HEK293T (cell line): ENCODE measurements at regions not wholly inside any gene's neighbourhood (a gene's known extent, or its start where the extent isn't known, plus 50 kb on each side); places are given as distances from the start of the nearest gene placed in this dataset.

Experiments used
- CTCF ChIA-PET: fragments of 350-600 bp; formaldehyde crosslinking; extraction: SDS; loops from one replicate; lab custom pipeline; 2021; ENCODE audit warnings: antibody characterized with exemption, inconsistent platforms; lab: Yijun Ruan, JAX
- POLR2A ChIA-PET: fragments of 350-600 bp; formaldehyde crosslinking; extraction: SDS; loops from one replicate; lab custom pipeline; 2020; ENCODE audit warnings: antibody characterized with exemption, inconsistent platforms; lab: Yijun Ruan, JAX
- DNase-seq: peaks from one replicate; pipeline ENCODE4 v3.0.0; 2012; ENCODE audit warnings: mixed read lengths; ENCODE audit errors: extremely low spot score
- ARNT ChIP-seq: fragments of 450-650 bp; IDR thresholded peaks from 2 replicates; pipeline ENCODE4 v1.6.1; 2017; ENCODE audit warnings: mild to moderate bottlenecking
- BHLHE40 ChIP-seq: fragments of 450-650 bp; IDR thresholded peaks from 2 replicates; pipeline ENCODE4 v1.6.1; 2016; ENCODE audit warnings: mild to moderate bottlenecking, moderate library complexity, borderline replicate concordance
- CTBP1 ChIP-seq: fragments of 450-650 bp; IDR thresholded peaks from 2 replicates; pipeline ENCODE4 v1.6.1; 2016; ENCODE audit warnings: borderline replicate concordance
- ELF4 ChIP-seq: fragments of 450-650 bp; IDR thresholded peaks from 2 replicates; pipeline ENCODE4 v1.6.1; 2017; ENCODE audit warnings: antibody characterized with exemption
- FOXA1 ChIP-seq: fragments of 450-650 bp; IDR thresholded peaks from 2 replicates; pipeline ENCODE4 v1.6.1; 2016; ENCODE audit warnings: mild to moderate bottlenecking
- FOXK2 ChIP-seq: fragments of 450-650 bp; IDR thresholded peaks from 2 replicates; pipeline ENCODE4 v1.6.1; 2016; ENCODE audit warnings: mild to moderate bottlenecking
- FOXM1 ChIP-seq: fragments of 450-650 bp; IDR thresholded peaks from 2 replicates; pipeline ENCODE4 v1.6.1; 2017; ENCODE audit warnings: mild to moderate bottlenecking, borderline replicate concordance
- HDGF ChIP-seq: fragments of 450-650 bp; IDR thresholded peaks from 2 replicates; pipeline ENCODE4 v1.6.1; 2017; ENCODE audit warnings: antibody characterized with exemption, borderline replicate concordance
- L3MBTL2 ChIP-seq: fragments of 450-650 bp; conservative IDR thresholded peaks from 2 replicates; pipeline ENCODE4 v1.6.1; 2016; ENCODE audit warnings: mild to moderate bottlenecking
- LEF1 ChIP-seq: fragments of 450-650 bp; IDR thresholded peaks from 2 replicates; pipeline ENCODE4 v1.6.1; 2017; ENCODE audit warnings: mild to moderate bottlenecking, borderline replicate concordance
- NFRKB ChIP-seq: fragments of 450-650 bp; IDR thresholded peaks from 2 replicates; pipeline ENCODE4 v1.6.1; 2016; ENCODE audit warnings: mild to moderate bottlenecking, moderate library complexity
- SP1 ChIP-seq: fragments of 450-650 bp; IDR thresholded peaks from 2 replicates; pipeline ENCODE4 v1.6.1; 2017
- SUZ12 ChIP-seq: fragments of 450-650 bp; IDR thresholded peaks from 2 replicates; pipeline ENCODE4 v1.6.1; 2016; ENCODE audit warnings: mild to moderate bottlenecking
- TARDBP ChIP-seq: fragments of 450-650 bp; IDR thresholded peaks from 2 replicates; pipeline ENCODE4 v1.6.1; 2016
- ZNF384 ChIP-seq: fragments of 450-650 bp; IDR thresholded peaks from 2 replicates; pipeline ENCODE4 v1.6.1; 2016
- TF ChIP-seq, protein P1 (sequence below): fragments of 450-650 bp; IDR thresholded peaks from 2 replicates; pipeline ENCODE4 v1.6.1; 2016

DNA sequence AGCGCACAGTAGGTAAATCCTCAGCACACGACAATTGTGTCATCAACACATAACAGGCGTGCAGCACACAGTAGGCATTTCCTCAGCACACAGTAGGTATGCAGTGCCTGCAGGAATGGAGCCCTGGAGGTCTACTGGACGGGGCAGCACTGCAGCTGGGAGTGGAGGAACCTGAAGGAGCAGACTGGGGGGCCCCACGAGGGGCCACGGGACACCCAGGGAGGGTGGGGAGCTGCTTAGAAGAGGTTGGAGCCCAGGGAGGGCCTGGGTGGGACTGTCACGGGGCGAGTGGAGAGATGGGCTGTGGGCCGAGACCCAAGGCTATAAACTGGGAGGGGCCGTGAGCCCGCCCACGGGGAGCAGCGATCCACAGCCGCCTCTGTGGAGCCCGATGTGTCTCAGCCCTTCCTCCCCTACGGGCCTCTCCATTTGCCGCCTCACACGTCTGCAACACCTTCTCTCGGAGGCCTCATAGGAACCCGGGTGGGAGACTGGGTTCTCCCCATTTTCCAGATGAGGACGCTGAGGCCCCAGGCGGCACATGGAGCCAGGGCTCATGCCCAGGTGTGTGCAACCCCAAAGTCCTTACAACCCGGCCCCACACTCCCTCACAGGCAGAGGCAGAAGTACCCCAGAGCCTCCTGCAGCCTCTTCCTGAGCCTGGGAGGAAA, 101.5 kb downstream of the MICALL2 start:
- POLR2A ChIA-PET = no interaction called here
- CTCF ChIA-PET = no interaction called here
- TF ChIP-seq BHLHE40 = no peak
- no peak for TF ChIP-seq ARNT
- no peak for TF ChIP-seq NFRKB
- no peak for TF ChIP-seq FOXM1
- TF ChIP-seq FOXA1 = no peak
- TF ChIP-seq HDGF = no peak
- no peak for TF ChIP-seq SP1
- no peak for DNase-seq

DNA sequence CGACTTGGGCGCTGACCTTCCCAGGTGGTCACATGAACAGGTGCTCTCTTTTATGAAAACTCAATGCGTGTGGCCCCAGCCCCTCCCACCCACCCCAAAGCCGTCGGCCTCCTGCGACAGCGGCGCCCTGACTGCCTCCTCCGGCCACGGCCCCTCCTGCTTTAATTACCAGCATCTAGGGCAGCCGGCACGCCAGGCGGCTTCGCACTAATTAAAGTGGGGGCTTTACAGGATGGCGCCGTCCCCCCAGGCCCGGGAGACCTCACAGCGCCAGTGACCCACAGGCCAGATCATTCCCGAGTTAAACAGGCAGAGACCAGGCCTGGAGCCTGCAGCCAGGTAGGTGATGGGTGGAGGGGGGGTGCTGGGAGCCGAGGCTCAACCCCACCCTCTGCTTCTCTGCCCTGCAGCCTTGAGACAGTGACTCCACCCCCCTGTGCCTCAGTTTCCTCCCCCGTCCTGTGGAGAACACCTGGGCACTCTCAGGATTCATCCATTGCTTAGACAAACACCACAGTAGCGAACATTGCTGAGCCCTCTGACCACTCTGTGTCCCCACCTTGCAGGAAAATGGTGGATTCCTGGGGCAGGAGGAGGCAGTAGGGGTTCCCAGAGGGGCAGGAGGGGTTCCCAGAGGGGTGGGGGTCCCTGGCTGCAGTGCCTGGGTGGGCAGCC, 100.8 kb downstream of the MICALL2 start:
- no peak for DNase-seq
- no peak for TF ChIP-seq HDGF
- no peak for TF ChIP-seq TARDBP
- no peak for TF ChIP-seq CTBP1
- TF ChIP-seq FOXK2 = no peak
- TF ChIP-seq ARNT = no peak
- TF ChIP-seq SP1 = no peak
- ChIA-PET POLR2A (no interaction called here), CTCF (no interaction called here)

DNA sequence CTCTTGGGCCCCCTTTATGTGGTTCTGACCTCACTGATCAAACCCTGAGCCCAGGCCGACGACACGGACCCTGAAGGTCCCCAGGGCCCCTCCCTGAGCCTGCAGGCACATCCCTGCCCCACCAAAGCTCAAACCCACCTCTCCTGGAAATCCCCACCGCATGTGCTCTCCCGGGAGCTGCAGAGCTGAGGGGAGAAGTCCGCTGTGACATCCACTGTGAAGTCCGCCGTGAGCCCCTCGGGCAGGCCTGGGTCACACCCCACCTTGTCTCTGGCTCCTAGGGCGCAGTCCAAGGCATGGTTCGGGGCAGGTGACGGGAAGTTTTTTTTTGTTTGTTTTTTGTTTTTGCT, 100.2 kb downstream of the MICALL2 start:
- POLR2A ChIA-PET = no interaction called here
- DNase-seq = no peak
- CTCF ChIA-PET = no interaction called here
- TF ChIP-seq SP1 = no peak
- no peak for TF ChIP-seq ELF4
- TF ChIP-seq SUZ12 = no peak
- no peak for TF ChIP-seq NFRKB
- no peak for TF ChIP-seq HDGF
- no peak for TF ChIP-seq FOXM1
- no peak for TF ChIP-seq ZNF384
- TF ChIP-seq, protein P1, sequence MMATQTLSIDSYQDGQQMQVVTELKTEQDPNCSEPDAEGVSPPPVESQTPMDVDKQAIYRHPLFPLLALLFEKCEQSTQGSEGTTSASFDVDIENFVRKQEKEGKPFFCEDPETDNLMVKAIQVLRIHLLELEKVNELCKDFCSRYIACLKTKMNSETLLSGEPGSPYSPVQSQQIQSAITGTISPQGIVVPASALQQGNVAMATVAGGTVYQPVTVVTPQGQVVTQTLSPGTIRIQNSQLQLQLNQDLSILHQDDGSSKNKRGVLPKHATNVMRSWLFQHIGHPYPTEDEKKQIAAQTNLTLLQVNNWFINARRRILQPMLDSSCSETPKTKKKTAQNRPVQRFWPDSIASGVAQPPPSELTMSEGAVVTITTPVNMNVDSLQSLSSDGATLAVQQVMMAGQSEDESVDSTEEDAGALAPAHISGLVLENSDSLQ = no peak
- TF ChIP-seq L3MBTL2 = no peak
- TF ChIP-seq FOXA1 = no peak
- no peak for TF ChIP-seq LEF1
- no peak for TF ChIP-seq FOXK2
- no peak for TF ChIP-seq CTBP1
- no peak for TF ChIP-seq BHLHE40
- TF ChIP-seq ARNT = no peak
- TF ChIP-seq TARDBP = no peak

DNA sequence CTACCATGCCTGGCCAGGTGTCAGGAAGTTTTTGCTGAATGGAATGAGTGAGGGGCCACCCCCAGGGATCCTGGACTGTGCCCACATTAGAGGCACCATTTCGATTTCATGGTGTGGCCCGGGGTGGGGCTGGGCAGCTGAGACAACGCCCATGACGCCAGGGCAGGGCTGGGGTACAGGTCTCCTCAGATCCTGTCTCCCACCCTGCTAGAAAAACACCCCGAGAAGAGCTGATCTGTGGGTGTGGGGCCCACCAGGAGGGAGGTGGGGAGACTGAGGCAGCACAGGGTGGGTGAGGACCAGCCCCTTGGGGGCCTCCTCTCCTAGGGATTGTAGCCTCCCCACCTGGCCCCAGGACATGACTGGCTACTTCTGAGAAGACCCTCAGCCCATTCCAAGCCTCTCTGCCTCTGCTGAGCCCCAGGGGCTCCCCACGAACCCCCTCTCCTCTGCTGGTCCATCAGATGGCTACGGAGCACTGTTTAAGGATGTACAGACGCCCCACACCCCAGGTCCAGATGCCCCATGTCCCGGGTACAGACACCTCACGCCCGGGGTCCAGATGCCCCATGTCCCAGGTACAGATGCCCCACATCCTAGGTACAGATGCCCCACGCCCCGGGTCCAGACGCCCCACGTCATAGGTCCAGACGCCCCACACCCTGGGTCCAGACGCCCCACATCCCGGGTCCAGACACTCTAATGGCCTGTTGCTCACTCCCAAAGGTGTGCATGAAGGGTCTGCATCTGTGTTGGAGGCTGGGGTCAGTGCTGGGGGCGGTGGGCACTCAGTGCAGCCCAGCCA, 99.4 kb downstream of the MICALL2 start:
- DNase-seq = no peak
- CTCF ChIA-PET = no interaction called here
- POLR2A ChIA-PET = no interaction called here
- TF ChIP-seq FOXA1 (no peak), BHLHE40 (no peak), SUZ12 (no peak), LEF1 (no peak), ARNT (no peak), HDGF (no peak), L3MBTL2 (no peak), ZNF384 (no peak), SP1 (no peak), NFRKB (no peak), CTBP1 (no peak), TARDBP (no peak), FOXM1 (no peak), FOXK2 (no peak), ELF4 (no peak)
- TF ChIP-seq, protein P1 = no peak

DNA sequence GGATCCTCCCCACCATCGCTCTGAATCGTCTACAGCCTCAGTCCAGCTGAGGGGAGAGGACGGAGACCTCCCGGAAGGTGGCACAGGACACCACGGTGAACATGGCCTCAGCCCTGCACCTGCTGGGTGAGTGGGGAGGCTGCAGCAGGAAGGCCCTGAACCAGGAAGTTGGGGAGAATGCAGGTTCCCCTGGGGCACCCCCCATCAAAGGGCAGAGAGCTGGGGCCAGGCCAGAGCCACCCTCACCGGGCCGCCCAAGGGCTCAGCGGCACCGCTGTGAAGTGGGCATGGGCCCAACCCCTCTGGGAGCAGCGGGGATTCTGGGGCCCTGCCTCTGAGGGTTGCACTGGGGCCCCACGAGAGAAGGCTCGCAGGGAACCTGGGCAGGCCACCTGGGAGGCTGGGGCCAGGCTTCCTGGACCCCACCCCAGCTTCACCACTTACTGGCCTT, 98.7 kb downstream of the MICALL2 start:
- DNase-seq = no peak
- CTCF ChIA-PET = no interaction called here
- TF ChIP-seq LEF1 (no peak), HDGF (no peak), L3MBTL2 (no peak), BHLHE40 (no peak), SP1 (no peak), FOXK2 (no peak), SUZ12 (no peak)
- TF ChIP-seq, protein P1 = no peak
- POLR2A ChIA-PET = no interaction called here
